HCT116 (cell line): ENCODE measurements at regions not wholly inside any gene's neighbourhood (a gene's known extent, or its start where the extent isn't known, plus 50 kb on each side); places are given as distances from the start of the nearest gene placed in this dataset.
A peak's percentile ranks its signal among the peaks of the same experiment; 100 is the strongest.

Experiments
- ATAC-seq: fragments of 200-7000 bp; cut with Tn5 transposase; 2 replicates; pipeline ENCODE4 v1.9.1; 2020; ENCODE audit warnings: mild to moderate bottlenecking, moderate library complexity
- BruUV-seq: library from RNA; stranded (reverse); fragments of 400-500 nt; replicated peaks from 2 replicates; lab custom pipeline; 2021; lab: Mats Ljungman, UMichigan
- CTCF ChIA-PET: fragments of 300-600 bp; sonication (Branson Sonifier 250); formaldehyde crosslinking; loops from one replicate; lab custom pipeline; 2021; ENCODE audit warnings: antibody characterized with exemption; lab: Charles Lee
- POLR2A ChIA-PET: fragments of 300-600, 350-600 bp; sonication (Branson Sonifier 250); formaldehyde crosslinking; loops from one replicate; lab custom pipeline; 2021; ENCODE audit warnings: antibody characterized with exemption; lab: Charles Lee
- RAD21 ChIA-PET, 2 experiments: fragments of 300-600 bp; sonication (Branson Sonifier 250); formaldehyde crosslinking; loops; one replicate each; lab custom pipeline; 2023; ENCODE audit warnings: low total read pairs in 2 of 2; ENCODE audit not compliant: uncharacterized antibody in 2 of 2, unreplicated experiment in 2 of 2, low non-redundant PET in 1 of 2; lab: Charles Lee
- DNase-seq: peaks from one replicate; pipeline ENCODE4 v3.0.0-alpha.2; 2010; ENCODE audit warnings: low read depth, low spot score
- H2AFZ ChIP-seq: fragments of 200-600 bp; shearing (Covaris generic), sonication (generic); 2 replicates; pipeline ENCODE4 v1.6.1; 2017; ENCODE audit warnings: low read depth, mixed run types, mixed read lengths, antibody characterized with exemption, low read length; ENCODE audit not compliant: poor library complexity, severe bottlenecking
- H3K27ac ChIP-seq: 2 replicates; pipeline ENCODE4 v1.5.1; 2012; ENCODE audit warnings: low read depth, low read length
- H3K27me3 ChIP-seq: fragments of 200-600 bp; sonication (generic); 2 replicates; pipeline ENCODE4 v1.6.1; 2016; ENCODE audit warnings: mixed run types, low read length, mixed read lengths; ENCODE audit not compliant: insufficient read depth
- H3K36me3 ChIP-seq, 2 experiments: fragments of 200-500 bp in 1 of 2; fragments of 200-600 bp in 1 of 2; sonication (Bioruptor generic) in 1 of 2; sonication (generic) in 1 of 2; 2 replicates each; pipeline versions ENCODE4 v1.5.1 to v1.6.1; 2014 to 2016; ENCODE audit warnings: low read length in 2 of 2, inconsistent platforms in 1 of 2, mixed read lengths in 1 of 2, mixed run types in 1 of 2; ENCODE audit not compliant: insufficient read depth in 2 of 2, control insufficient read depth in 1 of 2
- H3K4me1 ChIP-seq, 2 experiments: fragments of 200-600 bp in 1 of 2; sonication (generic) in 1 of 2; 2 replicates each; pipeline versions ENCODE4 v1.5.1 to v1.6.1; 2012 to 2017; ENCODE audit warnings: low read length in 2 of 2, inconsistent platforms in 1 of 2, mild to moderate bottlenecking in 1 of 2, mixed read lengths in 1 of 2, mixed run types in 1 of 2, moderate library complexity in 1 of 2; ENCODE audit not compliant: insufficient read depth in 2 of 2, control insufficient read depth in 1 of 2
- H3K4me2 ChIP-seq: fragments of 200-600 bp; sonication (generic); 2 replicates; pipeline ENCODE4 v1.6.1; 2017; ENCODE audit warnings: mixed run types, low read length, mixed read lengths
- H3K4me3 ChIP-seq, 2 experiments: fragments of 200-600 bp in 1 of 2; sonication (generic) in 1 of 2; replicated peaks in 1 of 2; 2 replicates each; pipeline ENCODE4 v1.5.1; 2011 to 2016; ENCODE audit warnings: low read length in 2 of 2, control low read depth in 1 of 2, low read depth in 1 of 2, mild to moderate bottlenecking in 1 of 2, mixed read lengths in 1 of 2, mixed run types in 1 of 2
- H3K79me2 ChIP-seq: fragments of 200-600 bp; sonication (generic); 2 replicates; pipeline ENCODE4 v1.6.1; 2017; ENCODE audit warnings: mild to moderate bottlenecking, mixed run types, low read length, moderate library complexity, mixed read lengths; ENCODE audit not compliant: insufficient read depth
- H3K9ac ChIP-seq: fragments of 200-600 bp; sonication (generic); 2 replicates; pipeline ENCODE4 v1.6.1; 2016; ENCODE audit warnings: low read length, mixed read lengths
- H3K9me2 ChIP-seq: fragments of 200-600 bp; sonication (generic), shearing (Covaris generic); 2 replicates; pipeline ENCODE4 v1.6.1; 2017; ENCODE audit warnings: mixed run types, mild to moderate bottlenecking, moderate library complexity; ENCODE audit not compliant: insufficient read depth
- H3K9me3 ChIP-seq, 2 experiments: fragments of 200-500 bp in 1 of 2; fragments of 200-600 bp in 1 of 2; sonication (Bioruptor generic) in 1 of 2; sonication (generic) in 1 of 2; 2 replicates each; pipeline ENCODE4 v1.6.1; 2014 to 2017; ENCODE audit warnings: low read length in 2 of 2, mixed read lengths in 2 of 2, inconsistent platforms in 1 of 2, low read depth in 1 of 2, mild to moderate bottlenecking in 1 of 2, mixed run types in 1 of 2, moderate library complexity in 1 of 2; ENCODE audit not compliant: control insufficient read depth in 1 of 2, insufficient read depth in 1 of 2
- H4K20me1 ChIP-seq: fragments of 200-600 bp; sonication (generic), shearing (Covaris generic); 2 replicates; pipeline ENCODE4 v1.6.1; 2017; ENCODE audit warnings: mixed run types, mild to moderate bottlenecking, moderate library complexity; ENCODE audit not compliant: insufficient read depth
- EGR1 ChIP-seq: IDR thresholded peaks from 2 replicates; pipeline ENCODE4 v1.6.1; 2012; ENCODE audit warnings: low read depth
- FOSL1 ChIP-seq: IDR thresholded peaks from 2 replicates; pipeline ENCODE4 v1.6.1; 2012; ENCODE audit warnings: low read depth
- JUND ChIP-seq: IDR thresholded peaks from 2 replicates; pipeline ENCODE4 v1.6.1; 2012
- MAX ChIP-seq: IDR thresholded peaks from 2 replicates; pipeline ENCODE4 v1.6.1; 2012
- REST ChIP-seq: IDR thresholded peaks from 2 replicates; pipeline ENCODE4 v1.6.1; 2012; ENCODE audit warnings: low read depth
- SP1 ChIP-seq: IDR thresholded peaks from 2 replicates; pipeline ENCODE4 v1.6.1; 2012; ENCODE audit warnings: low read depth
- TCF7L2 ChIP-seq: IDR thresholded peaks from 2 replicates; pipeline ENCODE4 v1.7.0; 2011; ENCODE audit warnings: borderline replicate concordance, inconsistent platforms; ENCODE audit not compliant: insufficient read depth, insufficient read length; ENCODE audit errors: extremely low read depth
- ZFX ChIP-seq: fragments of 450-650 bp; IDR thresholded peaks from 2 replicates; pipeline ENCODE4 v1.6.1; 2017
- intact Hi-C: fragments of 100-400 bp; cut with micrococcal nuclease; formaldehyde crosslinking; loops from 2 replicates; pipeline ENCODE4 v1.10.0; 2022

GRCh38 chr11:33941637-33942160 is 49.8 kb upstream of the LMO2 start:
- no peaks in the 10 kb centered on the region for H3K36me3 ChIP-seq
- H3K27me3 ChIP-seq: no peaks in the 10 kb centered on the region
- intact Hi-C loops: no loop called here
- BruUV-seq: no TSS peak
- no peaks in the 10 kb centered on the region for H3K9me3 ChIP-seq
- RAD21 ChIA-PET: no interaction called here
- H4K20me1 ChIP-seq: no peaks in the 10 kb centered on the region
- H3K4me1 ChIP-seq: peaks cover 10 to 30% of the 10 kb centered on the region in 2 experiments; a peak in 3 of 4 replicates
- no peaks in the 10 kb centered on the region for H3K79me2 ChIP-seq
- H3K4me2 ChIP-seq: peak overlapping the region; percentile 56
- peak overlapping the region; percentile 94 for H2AFZ ChIP-seq
- CTCF ChIA-PET: no interaction called here
- TF ChIP-seq EGR1: no peak
- TF ChIP-seq ZFX: peak; percentile 79
- peak; percentile 93 for TF ChIP-seq TCF7L2
- TF ChIP-seq JUND: peak; percentile 50
- peak; percentile 43; the same call in 1 of the 2 replicates for TF ChIP-seq MAX
- TF ChIP-seq FOSL1: peak; percentile 57
- peak; percentile 40; the same call in 1 of the 2 replicates for TF ChIP-seq SP1
- TF ChIP-seq REST: no peak
- H3K4me3 ChIP-seq: peak overlapping the region in 1 of 2 experiments; percentile 1; a peak in 1 of 4 replicates
- ATAC-seq (peak; percentile 85), DNase-seq (peak; percentile 18)
- H3K9me2 ChIP-seq: no peaks in the 10 kb centered on the region
- POLR2A ChIA-PET: no interaction called here
- H3K9ac ChIP-seq: peak overlapping the region; percentile 26; the same call in 1 of the 2 replicates
- H3K27ac ChIP-seq: peak overlapping the region; percentile 42
